ENCODE measurements at regions not wholly inside any gene's neighbourhood (a gene's known extent, or its start where the extent isn't known, plus 50 kb on each side); places are given as distances from the start of the nearest gene placed in this dataset.

GRCh38 chr18:55763298-55763697, 175.3 kb upstream of the TCF4 start:
- H3K9ac ChIP-seq (ENCODE audit: low read length) = no peak overlapping the region
- no peak overlapping the region for H2AFZ ChIP-seq (ENCODE audit: low read depth, low read length, severe bottlenecking)
- H3K79me2 ChIP-seq (ENCODE audit: insufficient read depth, low read length) = no peaks in the 10 kb centered on the region
- H3K27ac ChIP-seq (ENCODE audit: low read depth, low read length) = no peak overlapping the region
- no peaks in the 10 kb centered on the region for H3K9me2 ChIP-seq (replicated peaks; ENCODE audit: insufficient read depth, low read length)
- no peaks in the 10 kb centered on the region for H4K20me1 ChIP-seq (ENCODE audit: low read depth, low read length)
- H3K27me3 ChIP-seq (ENCODE audit: low read length) = no peaks in the 10 kb centered on the region
- H3K36me3 ChIP-seq (ENCODE audit: low read length) = no peaks in the 10 kb centered on the region
- H3K4me2 ChIP-seq (ENCODE audit: low read depth, low read length, poor library complexity, severe bottlenecking) = no peak overlapping the region
- no peak overlapping the region for H3K4me3 ChIP-seq (ENCODE audit: insufficient read depth, low read length, poor library complexity, severe bottlenecking)
- no peaks in the 10 kb centered on the region for H3K9me3 ChIP-seq (ENCODE audit: insufficient read depth, low read length)
- TF ChIP-seq EZH2phosphoT487 (conservative IDR thresholded peaks at IDR 0.05; ENCODE audit: low read length) = no peak
- H3F3A ChIP-seq (ENCODE audit: insufficient read depth) = no peaks in the 10 kb centered on the region

DNA sequence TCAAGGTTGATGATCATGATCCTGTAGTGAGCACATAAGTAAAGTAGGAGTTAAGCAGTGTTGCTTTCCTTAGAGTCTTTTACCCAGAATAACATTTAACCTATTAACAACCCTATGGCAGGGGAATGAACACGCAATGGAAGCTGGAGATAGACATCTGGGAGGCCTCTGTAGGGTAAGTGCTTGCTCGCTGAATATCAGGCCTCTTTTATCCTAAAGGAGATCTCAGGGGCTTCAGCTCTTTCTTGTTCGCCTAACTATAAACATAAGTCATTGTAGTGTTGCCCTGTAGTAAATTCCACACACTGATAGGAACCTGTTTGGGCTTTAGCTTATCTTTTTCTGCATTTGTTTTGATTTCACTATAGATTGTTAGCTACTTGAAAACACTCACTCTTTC, 174.4 kb upstream of the TCF4 start:
- Histone ChIP-seq H4K20me1 (ENCODE audit: low read depth, low read length) (no peaks in the 10 kb centered on the region), H3K79me2 (ENCODE audit: insufficient read depth, low read length) (no peaks in the 10 kb centered on the region), H3K9me2 (replicated peaks; ENCODE audit: insufficient read depth, low read length) (no peaks in the 10 kb centered on the region), H3K36me3 (ENCODE audit: low read length) (no peaks in the 10 kb centered on the region), H3K4me2 (ENCODE audit: low read depth, low read length, poor library complexity, severe bottlenecking) (no peak overlapping the region), H3K9me3 (ENCODE audit: insufficient read depth, low read length) (no peaks in the 10 kb centered on the region), H3K9ac (ENCODE audit: low read length) (no peak overlapping the region), H3F3A (ENCODE audit: insufficient read depth) (no peaks in the 10 kb centered on the region), H2AFZ (ENCODE audit: low read depth, low read length, severe bottlenecking) (no peak overlapping the region), H3K27me3 (ENCODE audit: low read length) (no peaks in the 10 kb centered on the region), H3K4me3 (ENCODE audit: insufficient read depth, low read length, poor library complexity, severe bottlenecking) (no peak overlapping the region), H3K27ac (ENCODE audit: low read depth, low read length) (no peak overlapping the region)
- TF ChIP-seq, protein P1, sequence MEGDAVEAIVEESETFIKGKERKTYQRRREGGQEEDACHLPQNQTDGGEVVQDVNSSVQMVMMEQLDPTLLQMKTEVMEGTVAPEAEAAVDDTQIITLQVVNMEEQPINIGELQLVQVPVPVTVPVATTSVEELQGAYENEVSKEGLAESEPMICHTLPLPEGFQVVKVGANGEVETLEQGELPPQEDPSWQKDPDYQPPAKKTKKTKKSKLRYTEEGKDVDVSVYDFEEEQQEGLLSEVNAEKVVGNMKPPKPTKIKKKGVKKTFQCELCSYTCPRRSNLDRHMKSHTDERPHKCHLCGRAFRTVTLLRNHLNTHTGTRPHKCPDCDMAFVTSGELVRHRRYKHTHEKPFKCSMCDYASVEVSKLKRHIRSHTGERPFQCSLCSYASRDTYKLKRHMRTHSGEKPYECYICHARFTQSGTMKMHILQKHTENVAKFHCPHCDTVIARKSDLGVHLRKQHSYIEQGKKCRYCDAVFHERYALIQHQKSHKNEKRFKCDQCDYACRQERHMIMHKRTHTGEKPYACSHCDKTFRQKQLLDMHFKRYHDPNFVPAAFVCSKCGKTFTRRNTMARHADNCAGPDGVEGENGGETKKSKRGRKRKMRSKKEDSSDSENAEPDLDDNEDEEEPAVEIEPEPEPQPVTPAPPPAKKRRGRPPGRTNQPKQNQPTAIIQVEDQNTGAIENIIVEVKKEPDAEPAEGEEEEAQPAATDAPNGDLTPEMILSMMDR (IDR thresholded peaks at IDR 0.05; ENCODE audit: insufficient read depth, low read length, poor library complexity, severe bottlenecking) = no peak
- no peak for TF ChIP-seq EZH2phosphoT487 (conservative IDR thresholded peaks at IDR 0.05; ENCODE audit: low read length)

DNA sequence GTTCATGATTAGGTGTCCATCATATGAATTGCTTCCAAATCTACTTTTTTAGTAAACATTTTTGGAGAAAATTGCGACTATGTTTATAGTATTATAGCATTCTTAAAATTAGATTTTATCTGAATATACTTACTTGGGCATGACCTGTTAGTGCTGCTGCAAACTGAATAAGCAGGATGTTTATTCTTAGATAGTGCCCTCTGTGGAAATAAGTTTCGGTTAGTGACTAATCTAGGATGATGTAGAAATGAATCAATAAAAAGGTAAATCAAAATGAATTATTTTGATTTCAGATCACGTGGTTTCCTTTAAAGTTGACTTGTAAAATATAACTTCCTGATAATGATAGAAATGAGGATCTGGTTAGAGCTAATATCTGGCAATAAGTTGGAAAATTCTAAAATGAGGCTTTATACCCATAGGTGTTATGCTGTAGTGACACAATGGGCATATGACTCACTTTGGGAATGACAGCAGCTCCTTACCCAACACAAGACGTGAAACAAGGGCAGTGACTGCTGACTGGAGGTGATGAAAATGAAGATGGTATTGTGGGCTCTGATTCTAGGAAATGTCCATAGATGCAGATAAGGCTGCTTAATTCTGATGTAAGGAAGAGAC, 165.8 kb upstream of the TCF4 start:
- no peaks in the 10 kb centered on the region for H3F3A ChIP-seq (ENCODE audit: insufficient read depth)
- no peaks in the 10 kb centered on the region for H3K9me3 ChIP-seq (ENCODE audit: insufficient read depth, low read length)
- no peaks in the 10 kb centered on the region for H3K27me3 ChIP-seq (ENCODE audit: low read length)

DNA sequence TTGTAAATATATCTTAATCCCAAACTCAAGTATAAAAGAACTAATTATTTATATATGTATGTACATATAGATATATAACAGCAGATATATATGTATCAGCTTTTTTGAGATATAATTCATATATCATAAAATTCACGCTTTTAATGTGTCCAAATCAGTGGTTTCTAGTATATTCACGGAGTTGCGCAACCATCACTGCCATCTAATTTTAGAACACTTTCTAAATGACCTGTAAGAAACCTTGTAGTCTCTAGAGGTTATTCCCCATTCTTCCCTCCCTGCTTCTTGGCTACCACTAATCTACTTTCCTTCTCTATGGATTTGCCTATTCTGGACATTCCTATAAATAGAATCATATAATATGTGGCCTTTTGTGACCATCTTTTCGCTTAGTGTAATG, 163.5 kb upstream of the TCF4 start:
- Histone ChIP-seq H3K9me2 (replicated peaks; ENCODE audit: insufficient read depth, low read length) (no peaks in the 10 kb centered on the region), H3K27ac (ENCODE audit: low read depth, low read length) (no peak overlapping the region), H2AFZ (ENCODE audit: low read depth, low read length, severe bottlenecking) (no peak overlapping the region), H3K9ac (ENCODE audit: low read length) (no peak overlapping the region), H3K9me3 (ENCODE audit: insufficient read depth, low read length) (no peaks in the 10 kb centered on the region), H3K4me2 (ENCODE audit: low read depth, low read length, poor library complexity, severe bottlenecking) (no peak overlapping the region), H3K27me3 (ENCODE audit: low read length) (no peaks in the 10 kb centered on the region), H3K36me3 (ENCODE audit: low read length) (no peaks in the 10 kb centered on the region), H3F3A (ENCODE audit: insufficient read depth) (no peaks in the 10 kb centered on the region), H3K4me3 (ENCODE audit: insufficient read depth, low read length, poor library complexity, severe bottlenecking) (no peak overlapping the region), H4K20me1 (ENCODE audit: low read depth, low read length) (no peaks in the 10 kb centered on the region), H3K79me2 (ENCODE audit: insufficient read depth, low read length) (no peaks in the 10 kb centered on the region)
- TF ChIP-seq, protein P1 (IDR thresholded peaks at IDR 0.05; ENCODE audit: insufficient read depth, low read length, poor library complexity, severe bottlenecking) = no peak
- no peak for TF ChIP-seq EZH2phosphoT487 (conservative IDR thresholded peaks at IDR 0.05; ENCODE audit: low read length)

More for the DNA sequence above, 165.8 kb upstream of the TCF4 start:
- Histone ChIP-seq H3K79me2 (ENCODE audit: insufficient read depth, low read length) (no peaks in the 10 kb centered on the region), H2AFZ (ENCODE audit: low read depth, low read length, severe bottlenecking) (no peak overlapping the region), H3K27ac (ENCODE audit: low read depth, low read length) (no peak overlapping the region), H3K9me2 (replicated peaks; ENCODE audit: insufficient read depth, low read length) (no peaks in the 10 kb centered on the region), H3K36me3 (ENCODE audit: low read length) (no peaks in the 10 kb centered on the region), H3K4me2 (ENCODE audit: low read depth, low read length, poor library complexity, severe bottlenecking) (no peak overlapping the region), H4K20me1 (ENCODE audit: low read depth, low read length) (no peaks in the 10 kb centered on the region), H3K4me3 (ENCODE audit: insufficient read depth, low read length, poor library complexity, severe bottlenecking) (no peak overlapping the region), H3K9ac (ENCODE audit: low read length) (no peak overlapping the region)
- TF ChIP-seq, protein P1 (IDR thresholded peaks at IDR 0.05; ENCODE audit: insufficient read depth, low read length, poor library complexity, severe bottlenecking) = no peak
- no peak for TF ChIP-seq EZH2phosphoT487 (conservative IDR thresholded peaks at IDR 0.05; ENCODE audit: low read length)

Data from SU-DHL-6 (cell line).